HG02678 (cell line): ENCODE measurements at regions not wholly inside any gene's neighbourhood (a gene's known extent, or its start where the extent isn't known, plus 50 kb on each side); places are given as distances from the start of the nearest gene placed in this dataset.
"Not testable (repeated sequence)": the region's sequence is repeated elsewhere in the genome, so short reads cannot be mapped to it uniquely, and the experiment has no call there.

ENCODE experiments used
- ATAC-seq: cut with Tn5 transposase; IDR thresholded peaks from one replicate; pipeline ENCODE4 v1.9.1; 2021; ENCODE audit warnings: mild to moderate bottlenecking, moderate library complexity; ENCODE audit not compliant: unreplicated experiment

DNA sequence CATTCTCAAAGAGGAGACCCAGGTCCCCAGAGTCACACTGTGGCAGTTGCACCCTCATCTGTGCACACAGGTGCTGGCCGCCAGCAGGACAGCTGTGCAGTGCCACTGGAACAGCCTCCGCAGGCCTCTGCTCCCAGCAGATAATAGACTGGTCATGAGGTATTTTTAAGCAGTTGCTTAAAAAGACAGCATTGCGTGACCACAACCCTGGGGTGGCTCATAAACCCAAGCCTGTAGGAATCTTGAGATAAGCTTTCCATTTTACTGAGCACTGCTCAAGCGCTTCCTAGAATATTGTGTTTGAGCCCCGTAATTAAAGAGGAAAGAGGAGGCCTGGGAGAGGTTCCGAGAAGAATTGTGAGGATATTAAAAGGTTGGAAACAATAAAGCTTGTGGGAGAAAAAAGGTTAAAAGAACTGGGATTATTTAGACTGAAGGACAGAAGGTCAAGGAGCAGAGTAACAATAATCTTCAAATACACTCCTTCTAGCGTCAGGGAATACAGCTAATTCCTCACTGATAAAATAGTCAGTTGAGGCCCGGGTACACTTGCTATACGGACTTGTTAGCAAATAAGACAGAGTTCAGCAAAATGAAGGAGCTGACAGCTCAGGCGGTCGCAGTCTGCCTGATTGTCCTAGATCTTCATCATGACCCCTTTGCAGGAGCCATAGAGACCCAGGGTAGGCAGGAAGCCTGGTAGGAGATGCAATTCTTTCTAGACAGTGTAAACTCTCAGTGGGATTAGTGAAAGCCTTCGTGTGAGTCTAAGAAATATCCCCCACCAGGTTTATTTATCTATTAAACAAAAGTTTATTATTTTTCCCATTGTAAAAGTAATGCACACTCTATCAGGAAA is 86.2 kb upstream of the KIT start:
- ATAC-seq: no peak

DNA sequence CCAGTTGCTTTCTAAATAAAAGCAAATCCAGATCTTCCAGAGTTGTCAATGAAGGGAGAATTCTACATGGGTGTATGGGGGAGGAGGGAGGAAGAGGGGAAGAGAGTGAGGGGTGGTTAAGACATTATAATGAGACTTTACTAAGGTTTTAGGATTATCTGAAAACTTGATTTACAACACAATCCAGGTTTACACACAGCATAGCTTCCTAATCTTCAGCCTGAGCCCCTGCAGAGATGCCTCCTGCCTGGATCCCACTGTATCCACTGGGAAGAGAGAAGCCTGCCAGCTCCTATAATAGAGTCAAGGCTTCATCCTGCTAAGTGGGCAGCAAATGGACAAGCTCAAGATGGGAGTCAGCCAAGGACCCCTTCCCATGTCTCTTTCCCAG is 85.6 kb upstream of the KIT start:
- no peak for ATAC-seq

DNA sequence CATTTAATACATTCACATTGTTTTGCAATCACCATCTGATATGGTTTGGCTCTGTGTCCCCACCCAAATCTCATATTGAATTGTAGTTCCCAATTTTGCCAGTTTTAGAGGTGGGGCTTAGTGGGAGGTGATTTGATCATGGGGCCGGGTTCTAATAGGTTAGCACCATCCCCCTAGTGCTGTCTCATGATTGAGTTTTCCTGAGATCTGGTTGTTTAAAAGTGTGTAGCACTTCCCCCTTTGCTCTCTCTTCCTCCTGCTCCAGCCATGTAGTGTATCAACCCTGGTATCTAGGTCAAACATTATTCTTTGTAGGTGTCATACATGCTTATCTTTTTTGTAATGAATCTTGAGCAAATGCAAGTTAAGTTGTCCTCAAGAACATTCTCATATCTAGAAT is 83.3 kb upstream of the KIT start:
- no peak for ATAC-seq

DNA sequence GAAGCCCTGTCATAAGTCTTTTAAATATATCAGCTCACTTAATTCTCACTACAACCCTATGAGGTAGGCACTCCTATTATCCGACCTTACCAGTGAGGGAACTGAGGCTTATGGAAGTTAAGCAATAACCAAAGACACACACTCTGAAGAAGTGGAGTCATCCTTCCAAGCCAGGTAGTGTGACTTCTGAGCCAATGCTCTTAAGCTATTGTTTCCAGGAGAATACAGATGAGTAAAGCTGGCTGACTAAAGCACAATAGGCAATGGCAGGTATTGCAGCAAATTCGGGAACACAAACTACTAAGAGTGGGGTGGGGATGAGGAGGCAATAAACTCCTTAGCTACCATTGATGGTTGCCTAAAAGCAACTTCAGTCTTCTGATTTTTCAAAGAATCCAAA is 81.8 kb upstream of the KIT start:
- ATAC-seq: no peak

DNA sequence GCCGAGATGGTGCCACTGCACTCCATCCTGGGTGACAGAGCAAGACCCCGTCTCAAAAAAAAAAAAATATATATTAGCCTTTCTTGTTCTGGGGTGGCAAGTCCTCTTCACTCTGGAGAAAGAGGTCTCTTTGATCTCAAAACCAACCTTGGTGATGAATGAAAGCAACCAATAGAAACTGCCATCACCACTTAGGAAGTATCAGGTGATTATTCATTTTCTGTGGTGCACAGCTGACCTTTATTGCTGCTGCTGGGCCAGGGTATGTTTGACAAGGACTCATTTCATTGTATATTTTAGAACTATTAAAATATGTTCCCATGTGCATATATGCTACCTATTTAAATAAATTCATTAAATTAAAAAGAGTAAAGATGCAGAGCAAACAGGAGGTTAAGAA is 76.0 kb upstream of the KIT start:
- no peak for ATAC-seq

DNA sequence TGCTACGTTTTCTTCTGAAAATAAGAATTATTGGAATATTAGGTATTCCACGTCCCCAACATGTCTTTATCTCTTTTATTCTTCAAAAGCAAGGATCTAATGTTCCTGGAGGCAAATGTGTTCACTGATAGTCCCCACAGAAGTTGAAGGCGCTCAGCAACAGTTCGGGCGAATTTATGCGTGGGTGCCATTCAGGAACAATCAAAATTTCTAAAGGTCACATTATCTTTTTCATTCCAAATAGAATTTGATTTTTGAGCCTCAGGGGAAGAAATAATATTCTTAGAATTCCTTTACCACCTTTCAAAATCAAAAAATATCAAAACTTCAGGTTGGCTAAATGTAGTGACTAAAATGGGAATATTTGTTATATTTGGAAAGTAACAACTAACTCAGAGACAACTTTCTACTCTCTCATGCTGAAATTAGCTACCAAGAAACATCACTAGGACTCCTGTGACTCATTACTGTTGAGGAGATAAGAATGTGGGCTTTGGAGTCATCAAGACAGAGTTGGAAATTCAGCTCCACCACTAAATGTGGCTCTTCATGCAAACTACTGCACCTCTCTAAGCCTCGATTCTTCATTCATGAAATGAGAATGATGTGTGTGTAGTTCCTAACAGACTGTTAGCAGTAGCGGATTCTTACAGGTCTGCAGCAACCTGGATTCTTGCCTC is 72.3 kb upstream of the KIT start:
- ATAC-seq: no peak

DNA sequence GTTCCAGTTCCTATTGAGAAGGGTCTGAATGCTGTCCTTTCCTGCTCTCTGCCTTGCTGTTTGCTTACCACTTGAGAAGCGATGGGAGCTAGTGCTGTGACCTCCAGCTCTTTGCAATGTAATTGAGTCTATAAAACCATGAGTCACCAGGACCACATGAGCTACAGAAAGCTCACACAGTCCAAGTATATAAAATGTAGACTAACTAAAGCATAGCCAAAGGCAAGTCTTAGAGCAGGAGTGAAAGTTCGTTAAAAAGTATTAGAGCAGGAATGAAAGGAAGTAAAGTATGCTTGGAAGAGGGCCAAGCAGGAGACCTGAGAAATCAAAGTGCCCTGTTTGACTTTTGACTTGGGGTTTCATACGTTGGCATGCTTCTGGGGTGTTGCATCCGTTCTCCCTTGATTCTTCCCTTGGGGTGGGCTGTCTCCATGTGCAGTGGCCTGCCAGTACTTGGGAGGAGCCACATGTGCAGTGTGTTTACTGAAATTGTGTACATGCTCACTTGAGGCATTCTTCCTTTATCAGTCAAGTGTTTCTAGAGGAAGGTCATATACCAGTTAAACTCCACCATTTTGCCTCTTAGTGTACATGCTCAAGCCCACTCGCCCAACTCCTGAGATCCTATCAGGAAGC is 71.3 kb upstream of the KIT start:
- no peak for ATAC-seq

DNA sequence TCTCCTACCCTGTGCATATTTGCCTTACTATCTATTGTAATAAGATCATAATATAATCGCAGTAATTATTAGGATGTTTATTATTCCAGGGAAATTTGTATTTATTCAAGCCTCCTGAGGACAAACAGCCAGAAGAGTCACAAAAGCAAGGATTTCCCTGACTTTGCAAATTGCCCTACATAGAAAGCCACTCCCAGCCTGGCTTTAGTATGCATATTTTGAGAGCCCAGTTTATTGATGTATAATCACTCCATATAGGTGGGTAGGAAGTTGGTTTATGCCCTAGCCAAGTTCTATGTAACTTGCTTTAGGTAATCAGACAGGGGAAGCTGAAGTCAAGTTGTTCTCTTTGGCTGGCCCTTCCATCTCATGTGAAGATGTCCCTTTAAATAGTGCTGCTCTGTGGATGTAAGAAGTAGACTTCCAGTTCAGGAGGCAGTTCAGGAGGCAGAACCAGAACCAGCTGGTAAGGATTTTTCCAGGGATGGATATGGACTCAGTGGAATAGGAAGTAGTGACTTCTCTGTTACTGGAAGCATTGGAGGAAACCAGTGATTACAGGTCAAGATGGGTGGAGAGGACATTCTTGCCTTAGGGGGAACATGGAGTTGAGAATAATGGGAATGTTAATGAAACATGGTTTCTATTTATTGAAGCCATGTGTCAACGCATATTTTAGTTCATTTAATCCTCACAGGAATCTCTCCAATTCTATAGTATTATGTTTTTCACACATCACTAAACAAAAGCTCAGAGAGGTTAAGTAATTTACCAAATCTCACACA is 70.5 kb upstream of the KIT start:
- no peak for ATAC-seq

DNA sequence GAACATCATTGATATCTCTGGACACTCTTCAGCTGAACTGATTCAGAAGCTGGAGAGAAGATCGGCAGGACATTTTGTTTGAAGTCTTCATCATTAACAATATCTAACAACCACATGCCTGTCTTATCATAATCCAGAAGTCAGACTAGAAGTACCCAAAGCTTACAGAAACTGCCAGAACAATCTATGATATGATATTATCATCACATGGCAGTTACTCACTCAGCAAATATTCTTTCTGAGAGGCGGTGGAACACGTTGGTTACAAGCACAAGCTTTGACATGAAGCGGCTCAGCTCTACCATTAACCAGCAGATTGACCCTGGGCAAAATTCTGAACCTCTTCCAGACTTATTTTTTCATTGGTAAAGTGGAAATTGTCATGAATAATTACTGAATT is 69.4 kb upstream of the KIT start:
- ATAC-seq: no peak

DNA sequence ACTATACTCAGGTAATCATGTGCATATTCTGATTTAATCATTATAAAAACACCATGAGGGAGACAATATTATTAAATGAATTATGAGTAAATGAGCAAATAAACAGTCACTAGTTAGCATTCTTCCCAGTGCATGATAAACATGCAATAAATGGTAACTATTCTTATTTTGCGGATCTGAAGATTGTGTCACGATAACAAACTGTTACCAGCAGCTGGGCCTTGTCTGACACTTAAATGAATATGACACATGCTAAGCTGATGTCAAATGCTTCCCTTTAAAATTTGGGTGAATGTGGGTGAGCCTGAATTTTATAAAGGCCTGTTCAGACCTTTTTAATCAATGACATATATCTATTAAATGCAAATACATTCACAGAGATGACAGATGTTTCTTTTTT is 68.2 kb upstream of the KIT start:
- no peak for ATAC-seq

DNA sequence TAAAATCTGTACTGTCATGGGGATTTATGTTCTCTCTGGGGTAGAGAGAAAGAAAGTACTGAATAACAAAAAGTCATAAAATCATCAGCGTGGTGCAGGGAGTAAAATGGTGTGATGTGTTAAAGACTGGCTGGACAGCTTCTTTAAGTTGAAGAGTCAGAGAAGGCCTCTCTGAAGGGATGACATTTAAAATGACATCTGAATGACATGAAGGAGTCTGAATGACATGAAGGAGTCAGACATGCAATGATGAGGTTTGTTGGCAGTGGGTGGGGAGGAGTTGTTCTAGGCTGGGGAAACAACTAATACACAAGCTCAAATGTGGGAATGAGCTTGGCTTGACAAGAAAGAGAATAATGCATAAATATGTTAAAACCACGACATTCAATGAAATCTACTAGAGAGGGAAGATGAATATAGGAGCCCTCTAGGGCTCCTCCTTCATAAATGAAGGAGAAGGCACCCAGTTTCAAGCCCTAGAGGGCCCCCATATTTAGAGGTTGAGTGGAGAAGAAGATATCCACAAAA is 63.9 kb upstream of the KIT start:
- ATAC-seq: no peak

DNA sequence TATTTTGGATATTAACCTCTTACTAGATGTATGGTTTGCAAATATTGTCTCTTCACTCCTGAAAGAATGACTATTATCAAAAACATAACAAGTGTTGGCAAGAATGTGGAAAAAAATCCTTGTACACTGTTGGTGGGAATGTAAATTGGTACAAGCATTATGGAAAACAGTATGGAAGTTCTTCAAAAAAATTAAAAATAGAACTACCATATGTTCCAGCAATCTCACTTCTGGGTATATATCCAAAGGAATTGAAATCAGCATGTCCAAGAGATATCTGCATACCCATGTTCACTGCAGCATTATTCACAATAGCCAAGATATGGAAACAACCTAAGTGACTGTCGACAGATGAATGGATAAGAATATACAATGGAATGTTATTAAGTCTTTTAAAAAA is 61.6 kb upstream of the KIT start:
- ATAC-seq: no peak

DNA sequence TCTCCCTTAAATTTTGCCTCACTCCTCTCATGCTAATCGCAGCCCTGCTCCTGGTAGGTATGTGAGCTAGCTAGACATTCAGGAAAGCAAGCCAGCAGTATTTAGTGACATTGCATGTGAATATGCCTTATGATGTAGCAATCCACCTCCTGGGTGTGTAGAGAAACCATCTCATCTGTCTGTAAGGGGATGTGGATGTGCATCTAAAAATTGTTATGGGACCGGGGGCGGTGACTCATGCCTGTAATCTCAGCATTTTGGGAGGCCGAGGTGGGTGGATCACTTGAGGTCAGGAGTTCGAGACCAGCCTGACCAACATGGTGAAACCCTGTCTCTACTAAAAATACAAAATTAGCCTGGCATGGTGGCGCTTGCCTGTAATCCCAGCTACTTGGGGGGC is 60.1 kb upstream of the KIT start:
- ATAC-seq: not testable (repeated sequence)

DNA sequence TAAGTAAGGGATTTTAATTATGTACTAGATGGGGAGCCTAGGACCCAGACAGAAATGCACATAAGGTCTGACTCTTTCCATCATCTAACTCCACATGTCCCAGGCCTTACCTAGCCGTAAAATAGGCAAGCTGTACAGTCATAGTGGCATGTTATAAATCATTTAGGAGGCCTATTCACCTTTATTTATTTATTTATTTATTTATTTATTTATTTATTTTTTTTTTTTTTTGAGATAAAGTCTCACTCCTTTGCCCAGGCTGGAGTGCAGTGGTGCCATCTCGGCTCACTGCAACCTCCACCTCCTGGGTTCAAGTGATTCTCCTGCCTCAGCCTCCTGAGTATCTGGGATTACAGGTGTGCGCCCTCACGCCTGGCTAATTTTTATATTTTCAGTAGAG is 55.6 kb upstream of the KIT start:
- ATAC-seq: not testable (repeated sequence)

DNA sequence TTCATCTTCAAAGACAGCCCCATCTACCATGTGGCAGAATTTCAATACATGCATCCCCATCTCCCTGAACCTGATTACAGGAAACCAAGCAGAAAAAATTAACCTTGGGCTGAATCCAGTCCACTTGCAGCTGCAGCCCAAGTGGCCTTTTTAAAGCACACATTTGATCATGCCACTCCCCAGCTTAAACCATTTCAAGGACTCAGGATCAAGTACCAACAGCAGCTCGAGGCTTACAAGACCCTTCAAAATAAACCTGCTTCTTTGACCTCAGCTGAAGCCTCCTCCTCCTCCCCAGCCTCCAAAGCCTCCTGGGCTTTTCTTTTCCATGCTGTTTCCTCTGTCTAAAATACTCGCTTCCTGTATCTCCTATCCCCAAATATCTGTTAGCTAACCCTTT is 50.7 kb upstream of the KIT start:
- ATAC-seq: no peak

DNA sequence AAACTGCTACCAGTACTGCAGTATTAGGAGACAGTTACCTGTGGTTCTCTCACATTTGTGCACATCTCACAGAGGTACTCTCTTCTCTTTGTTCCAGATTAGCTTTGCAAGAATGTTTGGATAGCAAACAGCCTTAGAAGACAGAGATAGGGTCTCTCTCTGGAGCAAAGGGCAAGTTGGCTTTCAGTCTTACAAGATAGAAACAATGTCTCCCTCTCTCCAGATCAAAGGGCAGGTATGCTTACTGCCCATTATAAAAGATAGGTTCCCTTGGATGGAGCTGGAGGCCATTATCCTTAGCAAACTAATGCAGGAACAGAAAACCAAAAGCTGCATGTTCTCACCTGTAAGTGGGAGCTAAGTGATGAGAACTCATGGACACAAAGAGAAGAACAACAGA is 50.2 kb upstream of the KIT start:
- ATAC-seq: no peak
